ENCODE measurements at regions not wholly inside any gene's neighbourhood (a gene's known extent, or its start where the extent isn't known, plus 50 kb on each side); places are given as distances from the start of the nearest gene placed in this dataset.
A peak's percentile ranks its signal among the peaks of the same experiment; 100 is the strongest.
"Not testable (repeated sequence)": the region's sequence is repeated elsewhere in the genome, so short reads cannot be mapped to it uniquely, and the experiment has no call there.

GRCh38 chr9:61330342-61331092 lies 140.7 kb downstream of the SPATA31A7 start:
- DNase-seq (ENCODE audit: low read depth in 4 of 4, low spot score in 1 of 4): peak in 1 of 4 experiments; percentile 0

DNA sequence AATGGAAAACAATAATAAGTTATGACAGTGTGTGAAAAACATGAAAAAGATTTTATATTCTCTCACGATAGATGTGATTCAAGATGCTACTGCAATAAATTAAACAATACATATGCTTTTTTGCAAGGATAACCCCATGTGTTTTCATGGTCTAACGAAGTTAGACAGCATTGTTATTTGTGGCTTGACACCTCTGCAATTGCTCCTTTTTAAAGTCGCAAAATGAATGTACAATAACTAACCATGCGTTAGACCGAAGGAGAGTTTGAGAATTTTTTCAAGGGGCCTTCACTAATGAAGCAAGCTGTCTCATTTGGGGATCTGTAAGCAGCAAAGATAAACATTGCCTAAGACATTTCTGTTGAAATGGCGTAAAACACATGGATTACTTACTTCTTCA lies 167.1 kb downstream of the SPATA31A7 start:
- not testable (repeated sequence) for DNase-seq (ENCODE audit: low read depth in 4 of 4, low spot score in 1 of 4)

DNA sequence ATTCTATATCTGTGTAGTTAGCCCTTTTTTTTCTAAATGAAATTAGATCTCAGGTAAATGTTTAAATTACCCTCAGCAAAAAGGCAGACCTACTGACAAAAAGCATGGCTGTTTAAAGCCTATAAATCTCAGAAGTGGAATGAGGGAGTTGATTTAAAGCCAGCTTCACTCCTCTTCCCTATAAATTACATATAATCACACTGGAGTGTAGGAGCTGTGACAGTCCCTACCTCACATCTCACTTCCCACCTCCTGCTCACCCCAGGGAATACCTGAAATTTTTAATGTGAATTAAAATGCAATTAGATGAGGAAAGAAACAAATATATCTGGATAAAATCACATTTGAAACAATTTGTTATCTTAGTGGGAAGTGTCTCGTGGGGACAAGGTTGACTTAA lies 184.6 kb downstream of the SPATA31A7 start:
- not testable (repeated sequence) for DNase-seq (ENCODE audit: low read depth in 4 of 4, low spot score in 1 of 4)

- not testable (repeated sequence) for DNase-seq (ENCODE audit: low read depth in 4 of 4, low spot score in 1 of 4)
These were observed 186.3 kb downstream of the SPATA31A7 start for GRCh38 chr9:61376159-61376558.

GRCh38 chr9:61386035-61386815 lies 196.4 kb downstream of the SPATA31A7 start:
- not testable (repeated sequence) for DNase-seq (ENCODE audit: low read depth in 4 of 4, low spot score in 1 of 4)

DNA sequence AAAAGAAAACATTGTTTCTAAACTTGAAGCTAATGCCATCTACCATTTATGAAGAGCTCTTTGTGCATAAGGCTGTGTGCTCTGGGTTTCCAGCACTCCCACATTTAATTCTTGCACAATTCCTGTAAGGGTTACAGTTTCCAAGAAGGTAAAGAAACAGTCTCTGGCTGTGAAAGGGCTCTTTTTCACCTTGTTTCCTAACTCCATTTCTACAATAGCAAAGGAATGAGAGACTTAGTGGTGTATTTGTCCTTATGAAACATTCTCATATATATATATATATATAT lies 196.9 kb downstream of the SPATA31A7 start:
- DNase-seq (ENCODE audit: low read depth in 4 of 4, low spot score in 1 of 4): not testable (repeated sequence)

GRCh38 chr9:61402692-61403091 lies 212.9 kb downstream of the SPATA31A7 start:
- not testable (repeated sequence) for DNase-seq (ENCODE audit: low read depth in 4 of 4, low spot score in 1 of 4)

GRCh38 chr9:61411933-61412605 lies 222.2 kb downstream of the SPATA31A7 start:
- DNase-seq (ENCODE audit: low read depth in 4 of 4, low spot score in 1 of 4): not testable (repeated sequence)

- DNase-seq (ENCODE audit: low read depth in 4 of 4, low spot score in 1 of 4): not testable (repeated sequence)
These were observed 222.9 kb downstream of the SPATA31A7 start for GRCh38 chr9:61412738-61413137.

GRCh38 chr9:61418174-61418573 lies 228.3 kb downstream of the SPATA31A7 start:
- DNase-seq (ENCODE audit: low read depth in 4 of 4, low spot score in 1 of 4): not testable (repeated sequence)

DNA sequence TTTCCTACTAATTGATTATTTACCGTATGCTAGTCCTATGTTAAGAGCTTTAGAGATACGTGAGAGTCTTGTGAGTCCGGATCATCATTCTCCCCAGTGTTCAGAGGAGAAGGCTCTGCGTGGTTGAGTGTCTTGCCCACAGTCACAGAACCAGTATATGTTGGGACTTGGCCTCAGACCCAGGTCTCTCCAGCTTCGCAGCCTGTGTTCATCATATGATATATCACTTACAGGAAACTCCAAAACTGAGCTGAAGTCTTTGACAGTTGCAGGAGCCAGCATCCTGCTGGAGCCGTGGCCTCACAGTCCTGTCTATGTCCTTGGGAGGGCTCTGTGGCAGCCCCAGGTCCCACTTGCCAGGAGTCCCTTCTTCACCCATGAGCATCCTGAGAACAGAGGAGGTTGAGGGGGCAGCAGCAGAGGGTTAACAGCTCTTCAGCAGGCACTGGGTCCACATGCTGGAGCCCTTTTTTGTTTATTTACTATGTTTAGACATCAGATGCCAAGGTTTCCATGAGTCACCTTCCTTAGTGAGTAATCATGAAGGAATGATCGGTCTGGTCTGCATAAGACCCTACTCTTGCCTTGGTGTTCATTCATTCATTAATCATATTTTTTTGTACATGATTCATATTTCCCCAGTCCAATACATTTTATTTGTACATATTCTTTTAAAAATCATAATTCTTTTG lies 230.6 kb downstream of the SPATA31A7 start:
- not testable (repeated sequence) for DNase-seq (ENCODE audit: low read depth in 4 of 4, low spot score in 1 of 4)

- DNase-seq (ENCODE audit: low read depth in 4 of 4, low spot score in 1 of 4): not testable (repeated sequence)
These were observed 257.4 kb downstream of the SPATA31A7 start for GRCh38 chr9:61447189-61447588.

GRCh38 chr9:61460860-61461259 lies 271.0 kb downstream of the SPATA31A7 start:
- DNase-seq (ENCODE audit: low read depth in 4 of 4, low spot score in 1 of 4): not testable (repeated sequence)
